Adrenal gland (tissue), 9 donors: ENCODE measurements at regions not wholly inside any gene's neighbourhood (a gene's known extent, or its start where the extent isn't known, plus 50 kb on each side); places are given as distances from the start of the nearest gene placed in this dataset.

Experiments
- DNase-seq, 7 donors: peaks; one replicate each; pipeline ENCODE4 v3.0.0-alpha.2; 2019 to 2020
- H3K27ac ChIP-seq, 5 donors: fragments of 200-600 bp; sonication (generic) in 4 of 5; 1 replicate in 3 of 5; 2 replicates in 2 of 5; pipeline versions ENCODE4 v1.5.1 to v1.8.0; 2016 to 2020; ENCODE audit warnings: mild to moderate bottlenecking in 1 of 5
- H3K27me3 ChIP-seq: fragments of 200-600 bp; 2 replicates; pipeline ENCODE4 v1.8.0; 2021
- H3K36me3 ChIP-seq, 2 donors: fragments of 200-600 bp; replicated peaks in 1 of 2; 1 replicate in 1 of 2; 2 replicates in 1 of 2; pipeline versions ENCODE4 v1.5.1 to v1.8.0; 2018 to 2022
- H3K4me1 ChIP-seq, 2 donors: fragments of 200-600 bp; replicated peaks in 1 of 2; 1 replicate in 1 of 2; 2 replicates in 1 of 2; pipeline versions ENCODE4 v1.5.1 to v1.8.0; 2018 to 2021
- H3K4me3 ChIP-seq, 4 donors: fragments of 200-600 bp; sonication (generic) in 3 of 4; one replicate each; pipeline ENCODE4 v1.5.1; 2016 to 2018
- H3K9me3 ChIP-seq, 3 donors: fragments of 200-600 bp; sonication (generic) in 1 of 3; replicated peaks in 1 of 3; 1 replicate in 2 of 3; 2 replicates in 1 of 3; pipeline versions ENCODE4 v1.5.1 to v1.8.0; 2016 to 2021
- CTCF ChIP-seq, 6 experiments: fragments of 450-650 bp in 4 of 6; fragments of 200-600 bp in 2 of 6; sonication (generic) in 1 of 6; IDR thresholded peaks; 1 replicate in 5 of 6; 2 replicates in 1 of 6; pipeline versions ENCODE4 v1.5.1 to v1.8.0; 2016 to 2021; ENCODE audit warnings: antibody characterized with exemption in 6 of 6, mild to moderate bottlenecking in 2 of 6, moderate library complexity in 1 of 6
- POLR2A ChIP-seq, 2 donors: fragments of 450-650 bp; IDR thresholded peaks; one replicate each; pipeline ENCODE4 v1.6.1; 2017; ENCODE audit warnings: antibody characterized with exemption in 2 of 2, mild to moderate bottlenecking in 2 of 2, moderate library complexity in 1 of 2
- WGBS, 4 donors: extraction: QIAGEN DNeasy Blood & Tissue Kit in 2 of 4; methylation state at CpG; one replicate each; pipeline versions ENCODE4 v1.1.5 to v1.1.7; 2013 to 2017; 5-methylcytosine and 5-hydroxymethylcytosine counted together
- intact Hi-C, 2 donors: fragments of 100-400 bp; cut with DNase I; formaldehyde crosslinking; loops; one replicate each; pipeline versions ENCODE4 v1.14.1 to v1.15.0; 2022 to 2023
- donor health status: healthy with polysubstance abuse.
- donor health status: Bipolar disorder and iron deficiency.
- donor health status: DM: yes; HTN: yes; CAD: no.
- donor health status: DM: no; HTN: no; CAD: no.
- donor health status: DM: no; HTN: no; CAD: no.

- H3K9me3 ChIP-seq = no peaks in the 10 kb centered on the region
- H3K27me3 ChIP-seq = no peaks in the 10 kb centered on the region
- no peaks in the 10 kb centered on the region for H3K36me3 ChIP-seq
- no peak overlapping the region for H3K4me3 ChIP-seq
- TF ChIP-seq POLR2A (IDR thresholded peaks at IDR 0.05) = no peak
- no peak for TF ChIP-seq CTCF (IDR thresholded peaks at IDR 0.05)
- no peaks in the 10 kb centered on the region for H3K4me1 ChIP-seq
- intact Hi-C loops = no loop called here
- no peak for DNase-seq
- no peak overlapping the region for H3K27ac ChIP-seq
- WGBS, 4 donors = 67 to 74% (median 70%) methylated on average over 1 of the region's 1 CpG
Observed at GRCh38 chr18:42532119-42532518, 577.1 kb downstream of the PIK3C3 start.

GRCh38 chr18:42533009-42533575 is 578.1 kb downstream of the PIK3C3 start:
- Histone ChIP-seq H3K27me3 (no peaks in the 10 kb centered on the region), H3K27ac (no peak overlapping the region), H3K9me3 (no peaks in the 10 kb centered on the region), H3K36me3 (no peaks in the 10 kb centered on the region), H3K4me1 (no peaks in the 10 kb centered on the region), H3K4me3 (no peak overlapping the region)
- 32 to 44% (median 40%) methylated on average over 4 of the region's 4 CpGs for WGBS, 4 donors
- intact Hi-C loops = no loop called here
- DNase-seq = no peak
- TF ChIP-seq CTCF (IDR thresholded peaks at IDR 0.05) (no peak), POLR2A (IDR thresholded peaks at IDR 0.05) (no peak)

GRCh38 chr18:42533616-42534015 is 578.6 kb downstream of the PIK3C3 start:
- WGBS, 4 donors = 79 to 84% (median 83%) methylated on average over 8 of the region's 8 CpGs
- no peaks in the 10 kb centered on the region for H3K36me3 ChIP-seq
- H3K27me3 ChIP-seq = no peaks in the 10 kb centered on the region
- H3K4me3 ChIP-seq = no peak overlapping the region
- no peaks in the 10 kb centered on the region for H3K9me3 ChIP-seq
- H3K27ac ChIP-seq = no peak overlapping the region
- intact Hi-C loops = no loop called here
- no peak for DNase-seq
- no peaks in the 10 kb centered on the region for H3K4me1 ChIP-seq
- TF ChIP-seq POLR2A (IDR thresholded peaks at IDR 0.05) (no peak), CTCF (IDR thresholded peaks at IDR 0.05) (no peak)

- DNase-seq = no peak
- no peaks in the 10 kb centered on the region for H3K27me3 ChIP-seq
- H3K36me3 ChIP-seq = no peaks in the 10 kb centered on the region
- TF ChIP-seq CTCF (IDR thresholded peaks at IDR 0.05) (no peak), POLR2A (IDR thresholded peaks at IDR 0.05) (no peak)
- no peaks in the 10 kb centered on the region for H3K9me3 ChIP-seq
- no peaks in the 10 kb centered on the region for H3K4me1 ChIP-seq
- WGBS, 4 donors = 24 to 53% (median 42%) methylated on average over 1 of the region's 1 CpG
- H3K27ac ChIP-seq = no peak overlapping the region
- intact Hi-C loops = no loop called here
- no peak overlapping the region for H3K4me3 ChIP-seq
Observed at GRCh38 chr18:42534313-42534712, 579.3 kb downstream of the PIK3C3 start.
